ENCODE measurements at regions not wholly inside any gene's neighbourhood (a gene's known extent, or its start where the extent isn't known, plus 50 kb on each side); places are given as distances from the start of the nearest gene placed in this dataset.

DNA sequence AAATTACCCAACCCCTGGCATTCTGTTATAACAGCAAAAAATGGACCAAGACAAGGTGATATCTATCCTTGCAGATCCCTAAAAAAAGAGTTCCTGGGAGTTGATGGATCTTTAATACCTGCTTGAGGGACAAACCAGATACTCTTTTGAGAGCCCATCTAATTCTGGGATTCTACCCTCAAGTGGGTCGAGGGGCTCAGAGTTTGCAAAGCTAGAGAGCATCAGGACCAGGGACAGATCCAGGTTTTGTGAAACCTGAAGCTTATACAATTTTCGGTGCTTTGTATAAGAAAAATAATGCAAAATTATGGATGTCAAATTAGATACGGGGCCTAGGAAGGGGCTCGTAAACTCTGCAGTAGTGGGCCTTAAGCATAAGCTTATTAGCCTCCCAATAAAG lies 130.5 kb upstream of the CRHR1 start:
- no peak for TF ChIP-seq POLR2A (IDR thresholded peaks at IDR 0.05)
- TF ChIP-seq, protein P1, sequence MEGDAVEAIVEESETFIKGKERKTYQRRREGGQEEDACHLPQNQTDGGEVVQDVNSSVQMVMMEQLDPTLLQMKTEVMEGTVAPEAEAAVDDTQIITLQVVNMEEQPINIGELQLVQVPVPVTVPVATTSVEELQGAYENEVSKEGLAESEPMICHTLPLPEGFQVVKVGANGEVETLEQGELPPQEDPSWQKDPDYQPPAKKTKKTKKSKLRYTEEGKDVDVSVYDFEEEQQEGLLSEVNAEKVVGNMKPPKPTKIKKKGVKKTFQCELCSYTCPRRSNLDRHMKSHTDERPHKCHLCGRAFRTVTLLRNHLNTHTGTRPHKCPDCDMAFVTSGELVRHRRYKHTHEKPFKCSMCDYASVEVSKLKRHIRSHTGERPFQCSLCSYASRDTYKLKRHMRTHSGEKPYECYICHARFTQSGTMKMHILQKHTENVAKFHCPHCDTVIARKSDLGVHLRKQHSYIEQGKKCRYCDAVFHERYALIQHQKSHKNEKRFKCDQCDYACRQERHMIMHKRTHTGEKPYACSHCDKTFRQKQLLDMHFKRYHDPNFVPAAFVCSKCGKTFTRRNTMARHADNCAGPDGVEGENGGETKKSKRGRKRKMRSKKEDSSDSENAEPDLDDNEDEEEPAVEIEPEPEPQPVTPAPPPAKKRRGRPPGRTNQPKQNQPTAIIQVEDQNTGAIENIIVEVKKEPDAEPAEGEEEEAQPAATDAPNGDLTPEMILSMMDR (IDR thresholded peaks at IDR 0.05 in 8 of 11, conservative IDR thresholded peaks at IDR 0.05 in 3 of 11): no peak
